ENCODE measurements at regions not wholly inside any gene's neighbourhood (a gene's known extent, or its start where the extent isn't known, plus 50 kb on each side); places are given as distances from the start of the nearest gene placed in this dataset.

GRCh38 chr7:131880078-131880477 lies 323.6 kb upstream of the PODXL start:
- H3K36me3 Mint-ChIP-seq (ENCODE audit: low read depth), result no peaks in the 10 kb centered on the region
- H3K27ac Mint-ChIP-seq, result no peak overlapping the region
- intact Hi-C loops (cut with micrococcal nuclease), result no loop called here
- peaks cover 3% of the 10 kb centered on the region for H3K9me3 Mint-ChIP-seq
- no peak overlapping the region for H3K4me3 Mint-ChIP-seq
- no peaks in the 10 kb centered on the region for H3K4me1 Mint-ChIP-seq (ENCODE audit: low read depth)
- peaks cover 3% of the 10 kb centered on the region for H3K27me3 Mint-ChIP-seq

- no peak overlapping the region for H3K27ac Mint-ChIP-seq
Observed at GRCh38 chr7:131879424-131879823, 323.0 kb upstream of the PODXL start.

GRCh38 chr7:131878777-131879176 lies 322.3 kb upstream of the PODXL start:
- Mint-ChIP-seq H3K27ac (no peak overlapping the region), H3K36me3 (ENCODE audit: low read depth) (no peaks in the 10 kb centered on the region), H3K4me1 (ENCODE audit: low read depth) (no peaks in the 10 kb centered on the region), H3K4me3 (no peak overlapping the region), H3K9me3 (no peaks in the 10 kb centered on the region), H3K27me3 (peaks cover 3% of the 10 kb centered on the region)
- intact Hi-C loops (cut with micrococcal nuclease), result no loop called here

More at GRCh38 chr7:131879424-131879823, 323.0 kb upstream of the PODXL start:
- no peaks in the 10 kb centered on the region for H3K4me1 Mint-ChIP-seq (ENCODE audit: low read depth)
- H3K27me3 Mint-ChIP-seq, result peaks cover 3% of the 10 kb centered on the region
- H3K9me3 Mint-ChIP-seq, result no peaks in the 10 kb centered on the region
- intact Hi-C loops (cut with micrococcal nuclease), result no loop called here
- H3K4me3 Mint-ChIP-seq, result no peak overlapping the region
- H3K36me3 Mint-ChIP-seq (ENCODE audit: low read depth), result no peaks in the 10 kb centered on the region

GRCh38 chr7:131873581-131873980 lies 317.2 kb upstream of the PODXL start:
- H3K27ac Mint-ChIP-seq, result no peak overlapping the region
- intact Hi-C loops (cut with micrococcal nuclease), result no loop called here
- H3K27me3 Mint-ChIP-seq, result no peaks in the 10 kb centered on the region

GRCh38 chr7:131869986-131870385 lies 313.6 kb upstream of the PODXL start:
- Mint-ChIP-seq H3K36me3 (ENCODE audit: low read depth) (no peaks in the 10 kb centered on the region), H3K27me3 (no peaks in the 10 kb centered on the region), H3K4me1 (ENCODE audit: low read depth) (no peaks in the 10 kb centered on the region), H3K4me3 (no peak overlapping the region), H3K27ac (no peak overlapping the region), H3K9me3 (no peaks in the 10 kb centered on the region)
- intact Hi-C loops (cut with micrococcal nuclease), result no loop called here

More at GRCh38 chr7:131873581-131873980, 317.2 kb upstream of the PODXL start:
- Mint-ChIP-seq H3K4me1 (ENCODE audit: low read depth) (no peaks in the 10 kb centered on the region), H3K9me3 (no peaks in the 10 kb centered on the region), H3K4me3 (no peak overlapping the region), H3K36me3 (ENCODE audit: low read depth) (no peaks in the 10 kb centered on the region)

GRCh38 chr7:131869169-131869844 lies 312.9 kb upstream of the PODXL start:
- Mint-ChIP-seq H3K27me3 (no peaks in the 10 kb centered on the region), H3K27ac (no peak overlapping the region), H3K4me1 (ENCODE audit: low read depth) (no peaks in the 10 kb centered on the region), H3K36me3 (ENCODE audit: low read depth) (no peaks in the 10 kb centered on the region), H3K9me3 (no peaks in the 10 kb centered on the region), H3K4me3 (no peak overlapping the region)
- intact Hi-C loops (cut with micrococcal nuclease), result no loop called here

- Mint-ChIP-seq H3K27me3 (no peaks in the 10 kb centered on the region), H3K36me3 (ENCODE audit: low read depth) (no peaks in the 10 kb centered on the region), H3K4me3 (no peak overlapping the region), H3K9me3 (no peaks in the 10 kb centered on the region), H3K4me1 (ENCODE audit: low read depth) (no peaks in the 10 kb centered on the region), H3K27ac (no peak overlapping the region)
- intact Hi-C loops (cut with micrococcal nuclease), result no loop called here
Observed at GRCh38 chr7:131867461-131867860, 311.0 kb upstream of the PODXL start.

- Mint-ChIP-seq H3K27ac (no peak overlapping the region), H3K36me3 (ENCODE audit: low read depth) (no peaks in the 10 kb centered on the region), H3K4me1 (ENCODE audit: low read depth) (no peaks in the 10 kb centered on the region), H3K4me3 (no peak overlapping the region), H3K27me3 (no peaks in the 10 kb centered on the region), H3K9me3 (no peaks in the 10 kb centered on the region)
- intact Hi-C loops (cut with micrococcal nuclease), result no loop called here
Observed at GRCh38 chr7:131865911-131866310, 309.5 kb upstream of the PODXL start.

- Mint-ChIP-seq H3K4me3 (no peak overlapping the region), H3K9me3 (no peaks in the 10 kb centered on the region), H3K36me3 (ENCODE audit: low read depth) (no peaks in the 10 kb centered on the region), H3K27ac (no peak overlapping the region), H3K27me3 (no peaks in the 10 kb centered on the region), H3K4me1 (ENCODE audit: low read depth) (no peaks in the 10 kb centered on the region)
- intact Hi-C loops (cut with micrococcal nuclease), result no loop called here
Observed at GRCh38 chr7:131861620-131862346, 305.4 kb upstream of the PODXL start.

- H3K4me1 Mint-ChIP-seq (ENCODE audit: low read depth), result no peaks in the 10 kb centered on the region
- H3K4me3 Mint-ChIP-seq, result no peak overlapping the region
- no peak overlapping the region for H3K27ac Mint-ChIP-seq
- intact Hi-C loops (cut with micrococcal nuclease), result loop anchor here (2.0 kb wide), 1 partner anchor 190 kb away; no protein-coding TSS in a partner anchor
- H3K36me3 Mint-ChIP-seq (ENCODE audit: low read depth), result no peaks in the 10 kb centered on the region
- H3K9me3 Mint-ChIP-seq, result peaks cover 3% of the 10 kb centered on the region
- no peaks in the 10 kb centered on the region for H3K27me3 Mint-ChIP-seq
Observed at GRCh38 chr7:131859147-131859821, 302.9 kb upstream of the PODXL start.

- Mint-ChIP-seq H3K9me3 (peaks cover 9% of the 10 kb centered on the region), H3K4me3 (no peak overlapping the region), H3K4me1 (ENCODE audit: low read depth) (no peaks in the 10 kb centered on the region), H3K27me3 (no peaks in the 10 kb centered on the region), H3K27ac (no peak overlapping the region), H3K36me3 (ENCODE audit: low read depth) (no peaks in the 10 kb centered on the region)
- intact Hi-C loops (cut with micrococcal nuclease), result loop anchor here (2.0 kb wide), 1 partner anchor 190 kb away; no protein-coding TSS in a partner anchor
Observed at GRCh38 chr7:131858611-131859010, 302.2 kb upstream of the PODXL start.

- Mint-ChIP-seq H3K4me1 (ENCODE audit: low read depth) (no peaks in the 10 kb centered on the region), H3K27ac (no peak overlapping the region), H3K4me3 (no peak overlapping the region), H3K9me3 (peaks cover 20% of the 10 kb centered on the region), H3K27me3 (peaks cover 1% of the 10 kb centered on the region), H3K36me3 (ENCODE audit: low read depth) (no peaks in the 10 kb centered on the region)
- intact Hi-C loops (cut with micrococcal nuclease), result no loop called here
Observed at GRCh38 chr7:131849472-131849871, 293.0 kb upstream of the PODXL start.

- Mint-ChIP-seq H3K27ac (no peak overlapping the region), H3K27me3 (peaks cover 1% of the 10 kb centered on the region), H3K9me3 (peaks cover 8% of the 10 kb centered on the region), H3K36me3 (ENCODE audit: low read depth) (no peaks in the 10 kb centered on the region), H3K4me1 (ENCODE audit: low read depth) (no peaks in the 10 kb centered on the region), H3K4me3 (no peak overlapping the region)
- intact Hi-C loops (cut with micrococcal nuclease), result no loop called here
Observed at GRCh38 chr7:131848033-131848432, 291.6 kb upstream of the PODXL start.

GRCh38 chr7:131845573-131846314 lies 289.3 kb upstream of the PODXL start:
- Mint-ChIP-seq H3K4me1 (ENCODE audit: low read depth) (no peaks in the 10 kb centered on the region), H3K36me3 (ENCODE audit: low read depth) (no peaks in the 10 kb centered on the region), H3K27me3 (peaks cover 1% of the 10 kb centered on the region), H3K4me3 (no peak overlapping the region), H3K9me3 (no peaks in the 10 kb centered on the region), H3K27ac (no peak overlapping the region)
- intact Hi-C loops (cut with micrococcal nuclease), result no loop called here
